GM23338 (cell line): ENCODE measurements at regions not wholly inside any gene's neighbourhood (a gene's known extent, or its start where the extent isn't known, plus 50 kb on each side); places are given as distances from the start of the nearest gene placed in this dataset.

Experiments
- ATAC-seq: fragments of 200-7000 bp; cut with Tn5 transposase; 3 replicates; pipeline ENCODE4 v1.9.1; 2020
- DNase-seq: peaks from one replicate; pipeline ENCODE4 v3.0.0-alpha.2; 2015; ENCODE audit warnings: low spot score
- H2AFZ ChIP-seq: fragments of 200-600 bp; sonication (generic); 2 replicates; pipeline ENCODE4 v1.8.0; 2016; ENCODE audit warnings: antibody characterized with exemption, mild to moderate bottlenecking, moderate library complexity
- H3F3A ChIP-seq: fragments of 200-600 bp; sonication (generic); replicated peaks from 2 replicates; pipeline ENCODE4 v1.8.0; 2017; ENCODE audit warnings: antibody characterized with exemption, mixed run types, low read depth
- H3K27ac ChIP-seq: fragments of 200-600 bp; sonication (generic); 2 replicates; pipeline ENCODE4 v1.6.1; 2016; ENCODE audit warnings: low read depth
- H3K27me3 ChIP-seq: fragments of 200-600 bp; sonication (generic); 2 replicates; pipeline ENCODE4 v1.8.0; 2016; ENCODE audit warnings: mild to moderate bottlenecking, mixed run types, moderate library complexity; ENCODE audit not compliant: insufficient read depth
- H3K36me3 ChIP-seq: fragments of 200-600 bp; sonication (generic); 2 replicates; pipeline ENCODE4 v1.8.0; 2016; ENCODE audit warnings: mild to moderate bottlenecking; ENCODE audit not compliant: insufficient read depth
- H3K4me1 ChIP-seq: fragments of 200-600 bp; sonication (generic); 2 replicates; pipeline ENCODE4 v1.8.0; 2016; ENCODE audit warnings: mild to moderate bottlenecking, moderate library complexity; ENCODE audit not compliant: insufficient read depth
- H3K4me2 ChIP-seq: fragments of 200-600 bp; sonication (generic); 2 replicates; pipeline ENCODE4 v1.7.1; 2017; ENCODE audit warnings: mixed run types
- H3K4me3 ChIP-seq: fragments of 200-600 bp; sonication (generic); 2 replicates; pipeline ENCODE4 v1.6.1; 2016; ENCODE audit warnings: mixed run types
- H3K79me2 ChIP-seq: fragments of 200-600 bp; sonication (generic); replicated peaks from 2 replicates; pipeline ENCODE4 v1.8.0; 2017; ENCODE audit warnings: mild to moderate bottlenecking; ENCODE audit not compliant: insufficient read depth
- H3K9me2 ChIP-seq: fragments of 200-600 bp; sonication (generic); 2 replicates; pipeline ENCODE4 v1.8.0; 2017; ENCODE audit not compliant: insufficient read depth
- H4K20me1 ChIP-seq: fragments of 200-600 bp; sonication (generic); replicated peaks from 2 replicates; pipeline ENCODE4 v1.8.0; 2017; ENCODE audit warnings: mild to moderate bottlenecking; ENCODE audit not compliant: insufficient read depth
- H3K27ac Mint-ChIP-seq: 2 replicates; pipeline ENCODE4 v1.8.0; 2020; ENCODE audit warnings: inconsistent platforms, mild to moderate bottlenecking, moderate library complexity, mixed read lengths
- H3K27me3 Mint-ChIP-seq: 3 replicates; pipeline ENCODE4 v1.8.0; 2022; ENCODE audit warnings: low read depth, mild to moderate bottlenecking, moderate library complexity, mixed read lengths, inconsistent platforms; ENCODE audit not compliant: insufficient read depth, poor library complexity
- H3K36me3 Mint-ChIP-seq: 3 replicates; pipeline ENCODE4 v1.8.0; 2021; ENCODE audit warnings: low read depth, mild to moderate bottlenecking, inconsistent platforms, moderate library complexity, mixed read lengths
- H3K4me1 Mint-ChIP-seq: 3 replicates; pipeline ENCODE4 v1.8.0; 2020; ENCODE audit warnings: mild to moderate bottlenecking, inconsistent platforms, mixed read lengths
- H3K4me3 Mint-ChIP-seq: 3 replicates; pipeline ENCODE4 v1.8.0; 2021; ENCODE audit warnings: moderate library complexity, mild to moderate bottlenecking, inconsistent platforms, mixed read lengths
- H3K9me3 Mint-ChIP-seq: 3 replicates; pipeline ENCODE4 v1.8.0; 2020; ENCODE audit warnings: moderate library complexity, mild to moderate bottlenecking, inconsistent platforms, mixed read lengths
- CREB1 ChIP-seq: fragments of 250-450 bp; sonication (Bioruptor Pico); IDR thresholded peaks from 2 replicates; pipeline ENCODE4 v1.5.0; 2020; ENCODE audit warnings: low read depth, mild to moderate bottlenecking, moderate library complexity
- EZH2 ChIP-seq: fragments of 200-600 bp; sonication (generic); IDR thresholded peaks from one replicate; pipeline ENCODE4 v1.8.0; 2017; ENCODE audit warnings: antibody characterized with exemption, mild to moderate bottlenecking, low read depth; ENCODE audit not compliant: unreplicated experiment
- EZH2phosphoT487 ChIP-seq: fragments of 200-600 bp; sonication (generic); IDR thresholded peaks from one replicate; pipeline ENCODE4 v1.8.1; 2018; ENCODE audit warnings: antibody characterized with exemption; ENCODE audit not compliant: unreplicated experiment
- POLR2AphosphoS5 ChIP-seq: IDR thresholded peaks from 2 replicates; pipeline ENCODE4 v1.6.1; 2016; ENCODE audit warnings: antibody characterized with exemption, low read depth
- ZNF114 ChIP-seq: fragments of 250-450 bp; sonication (Bioruptor Pico); IDR thresholded peaks from 2 replicates; pipeline ENCODE4 v1.5.0; 2020; ENCODE audit warnings: mild to moderate bottlenecking, moderate library complexity
- ZNF462 ChIP-seq: fragments of 250-450 bp; sonication (Bioruptor Pico); IDR thresholded peaks from 2 replicates; pipeline ENCODE4 v1.5.0; 2020; ENCODE audit warnings: mild to moderate bottlenecking, moderate library complexity

- TF ChIP-seq ZNF462 (CRISPR knock-in tag) (no peak), EZH2phosphoT487 (no peak), POLR2AphosphoS5 (no peak), CREB1 (CRISPR knock-in tag) (no peak), EZH2 (no peak)
Observed at GRCh38 chr1:2965676-2966075, 55.6 kb upstream of the ACTRT2 start (continued).

GRCh38 chr1:2966449-2967328 is 54.6 kb upstream of the ACTRT2 start:
- peaks cover 3% of the 10 kb centered on the region; the same call in 2 of the 3 replicates for H3K36me3 Mint-ChIP-seq
- peaks cover 58% of the 10 kb centered on the region for H3K9me3 Mint-ChIP-seq
- no peak for TF ChIP-seq ZNF114 (CRISPR knock-in tag)

More at GRCh38 chr1:2966449-2967328, 54.6 kb upstream of the ACTRT2 start:
- H3K4me3 Mint-ChIP-seq: no peak overlapping the region
- Histone ChIP-seq H3F3A (no peaks in the 10 kb centered on the region), H3K79me2 (no peaks in the 10 kb centered on the region), H3K36me3 (no peaks in the 10 kb centered on the region), H2AFZ (no peak overlapping the region), H4K20me1 (no peaks in the 10 kb centered on the region), H3K27ac (no peak overlapping the region), H3K27me3 (no peaks in the 10 kb centered on the region), H3K4me2 (no peak overlapping the region), H3K9me2 (no peaks in the 10 kb centered on the region), H3K4me1 (no peaks in the 10 kb centered on the region), H3K4me3 (no peak overlapping the region)
- ATAC-seq (no peak), DNase-seq (no peak)
- H3K27me3 Mint-ChIP-seq: peaks cover 2% of the 10 kb centered on the region
- H3K27ac Mint-ChIP-seq: no peak overlapping the region
- H3K4me1 Mint-ChIP-seq: no peaks in the 10 kb centered on the region; the same call in 2 of the 3 replicates
